ENCODE measurements at regions not wholly inside any gene's neighbourhood (a gene's known extent, or its start where the extent isn't known, plus 50 kb on each side); places are given as distances from the start of the nearest gene placed in this dataset.

- TF ChIP-seq SIRT6 (IDR thresholded peaks at IDR 0.05; ENCODE audit: low read length) (no peak), RAD21 (IDR thresholded peaks at IDR 0.05 in 1 of 2, conservative IDR thresholded peaks at IDR 0.05 in 1 of 2; ENCODE audit: low read depth in 2 of 2, low read length in 2 of 2) (no peak), TEAD4 (IDR thresholded peaks at IDR 0.05; ENCODE audit: low read depth, low read length) (no peak), SAP30 (IDR thresholded peaks at IDR 0.05; ENCODE audit: insufficient read depth, insufficient replicate concordance, low read length) (no peak), MAX (IDR thresholded peaks at IDR 0.05) (no peak)
Measured at GRCh38 chr17:77798481-77798880, 160.0 kb upstream of the TNRC6C start (continued).
